HEK293 (cell line): ENCODE measurements at regions not wholly inside any gene's neighbourhood (a gene's known extent, or its start where the extent isn't known, plus 50 kb on each side); places are given as distances from the start of the nearest gene placed in this dataset.

ENCODE experiments used
- CTCF ChIA-PET: fragments of 350-600 bp; formaldehyde crosslinking; extraction: SDS; loops from one replicate; lab custom pipeline; 2021; ENCODE audit warnings: antibody characterized with exemption; lab: Yijun Ruan, JAX
- POLR2A ChIA-PET: fragments of 300-600 bp; formaldehyde crosslinking; extraction: SDS; loops from one replicate; lab custom pipeline; 2020; ENCODE audit warnings: antibody characterized with exemption, inconsistent platforms; lab: Yijun Ruan, JAX
- H3K27ac ChIP-seq: fragments of 200-500 bp; sonication (Bioruptor generic); 2 replicates; pipeline ENCODE4 v1.5.1; 2014; ENCODE audit warnings: low read depth, low read length, control low read depth, inconsistent platforms; ENCODE audit errors: extremely low read depth
- H3K36me3 ChIP-seq, 2 experiments: fragments of 200-500 bp in 1 of 2; sonication (Bioruptor generic) in 1 of 2; 1 replicate in 1 of 2; 2 replicates in 1 of 2; pipeline ENCODE4 v1.5.1; 2014 to 2017; ENCODE audit warnings: inconsistent platforms in 2 of 2, low read length in 2 of 2; ENCODE audit not compliant: control insufficient read depth in 2 of 2, insufficient read depth in 1 of 2
- H3K4me1 ChIP-seq: fragments of 200-500 bp; sonication (Bioruptor generic); 2 replicates; pipeline ENCODE4 v1.5.1; 2014; ENCODE audit warnings: mild to moderate bottlenecking, low read length, inconsistent platforms; ENCODE audit not compliant: control insufficient read depth, insufficient read depth
- H3K4me3 ChIP-seq: 2 replicates; pipeline ENCODE4 v1.5.1; 2011; ENCODE audit warnings: low read depth, mild to moderate bottlenecking, control low read depth, low read length, moderate library complexity
- H3K9me3 ChIP-seq: fragments of 200-500 bp; sonication (Bioruptor generic); 2 replicates; pipeline ENCODE4 v1.5.1; 2014; ENCODE audit warnings: low read depth, low read length, inconsistent platforms; ENCODE audit not compliant: control insufficient read depth, insufficient read depth
- GLIS1 ChIP-seq: fragments of 450-650 bp; formaldehyde crosslinking; IDR thresholded peaks from 2 replicates; pipeline ENCODE4 v1.5.1; 2016; ENCODE audit warnings: missing biosample characterization, missing genetic modification characterization
- KLF10 ChIP-seq: fragments of 450-650 bp; IDR thresholded peaks from 2 replicates; pipeline ENCODE4 v1.5.1; 2018; ENCODE audit warnings: missing biosample characterization, mild to moderate bottlenecking, missing genetic modification characterization
- KLF9 ChIP-seq: fragments of 450-650 bp; formaldehyde crosslinking; IDR thresholded peaks from 2 replicates; pipeline ENCODE4 v1.5.1; 2016; ENCODE audit warnings: missing biosample characterization, missing genetic modification characterization, low read depth
- SETDB1 ChIP-seq: IDR thresholded peaks from one replicate; pipeline ENCODE4 v1.6.1; 2017; ENCODE audit warnings: mild to moderate bottlenecking, low read length, moderate library complexity, mixed read lengths; ENCODE audit not compliant: insufficient read length
- ZBTB21 ChIP-seq: fragments of 450-650 bp; formaldehyde crosslinking; IDR thresholded peaks from 2 replicates; pipeline ENCODE4 v1.5.1; 2017; ENCODE audit warnings: missing biosample characterization, missing genetic modification characterization
- ZFP41 ChIP-seq: fragments of 450-650 bp; formaldehyde crosslinking; IDR thresholded peaks from 2 replicates; pipeline ENCODE4 v1.5.1; 2016; ENCODE audit warnings: missing biosample characterization, missing genetic modification characterization, borderline replicate concordance
- ZNF114 ChIP-seq: fragments of 450-650 bp; formaldehyde crosslinking; IDR thresholded peaks from 2 replicates; pipeline ENCODE4 v1.5.0; 2017; ENCODE audit warnings: missing biosample characterization, missing genetic modification characterization
- ZNF140 ChIP-seq: fragments of 450-650 bp; formaldehyde crosslinking; IDR thresholded peaks from 2 replicates; pipeline ENCODE4 v1.5.1; 2016; ENCODE audit warnings: missing biosample characterization, missing genetic modification characterization
- ZNF274 ChIP-seq, 2 experiments: fragments of 200-500 bp in 1 of 2; fragments of 450-650 bp in 1 of 2; sonication (Bioruptor generic) in 1 of 2; formaldehyde crosslinking in 1 of 2; IDR thresholded peaks; 2 replicates each; pipeline versions ENCODE4 v1.5.1 to v1.6.1; 2014 to 2016; ENCODE audit warnings: borderline replicate concordance in 1 of 2, inconsistent platforms in 1 of 2, low read length in 1 of 2, missing biosample characterization in 1 of 2, missing genetic modification characterization in 1 of 2
- ZNF292 ChIP-seq: fragments of 450-650 bp; formaldehyde crosslinking; IDR thresholded peaks from 2 replicates; pipeline ENCODE4 v1.5.1; 2016; ENCODE audit warnings: low read depth, missing biosample characterization, missing genetic modification characterization, borderline replicate concordance
- ZNF350 ChIP-seq: fragments of 450-650 bp; formaldehyde crosslinking; IDR thresholded peaks from 2 replicates; pipeline ENCODE4 v1.5.0; 2017; ENCODE audit warnings: missing biosample characterization, mild to moderate bottlenecking, missing genetic modification characterization
- ZNF433 ChIP-seq: fragments of 450-650 bp; formaldehyde crosslinking; IDR thresholded peaks from 2 replicates; pipeline ENCODE4 v1.5.1; 2016; ENCODE audit warnings: missing biosample characterization, missing genetic modification characterization, low read depth
- ZNF514 ChIP-seq: fragments of 450-650 bp; formaldehyde crosslinking; IDR thresholded peaks from 2 replicates; pipeline ENCODE4 v1.5.1; 2016; ENCODE audit warnings: missing biosample characterization, missing genetic modification characterization
- ZNF626 ChIP-seq: fragments of 450-650 bp; sonication (Bioruptor Pico); formaldehyde crosslinking; IDR thresholded peaks from 2 replicates; pipeline ENCODE4 v1.5.1; 2018; ENCODE audit warnings: missing biosample characterization, missing genetic modification characterization, inconsistent platforms
- ZNF658 ChIP-seq: fragments of 450-650 bp; formaldehyde crosslinking; IDR thresholded peaks from 2 replicates; pipeline ENCODE4; 2016; ENCODE audit warnings: missing biosample characterization, missing genetic modification characterization
- ZSCAN16 ChIP-seq: fragments of 450-650 bp; formaldehyde crosslinking; IDR thresholded peaks from 2 replicates; pipeline ENCODE4 v1.5.1; 2016; ENCODE audit warnings: missing biosample characterization, missing genetic modification characterization
- TF ChIP-seq, protein P1 (sequence below): fragments of 450-650 bp; formaldehyde crosslinking; IDR thresholded peaks from 2 replicates; pipeline ENCODE4 v1.5.1; 2016; ENCODE audit warnings: missing biosample characterization, missing genetic modification characterization, low read depth
- TF ChIP-seq, protein P2 (sequence below): fragments of 450-650 bp; IDR thresholded peaks from 2 replicates; pipeline ENCODE4 v1.5.1; 2018; ENCODE audit warnings: missing biosample characterization, missing genetic modification characterization
- TF ChIP-seq, protein P3 (sequence below): fragments of 450-650 bp; formaldehyde crosslinking; IDR thresholded peaks from 2 replicates; pipeline ENCODE4 v1.5.0; 2017; ENCODE audit warnings: missing biosample characterization, missing genetic modification characterization, borderline replicate concordance
- TF ChIP-seq, protein P4 (sequence below): fragments of 450-650 bp; formaldehyde crosslinking; IDR thresholded peaks from 2 replicates; pipeline ENCODE4 v1.5.1; 2017; ENCODE audit warnings: missing biosample characterization, missing genetic modification characterization
- TF ChIP-seq, protein P5 (sequence below): fragments of 450-650 bp; formaldehyde crosslinking; IDR thresholded peaks from 2 replicates; pipeline ENCODE4 v1.5.1; 2017; ENCODE audit warnings: missing biosample characterization, missing genetic modification characterization
- TF ChIP-seq, protein P6 (sequence below): fragments of 450-650 bp; formaldehyde crosslinking; IDR thresholded peaks from 2 replicates; pipeline ENCODE4 v1.5.1; 2016; ENCODE audit warnings: missing biosample characterization, missing genetic modification characterization

DNA sequence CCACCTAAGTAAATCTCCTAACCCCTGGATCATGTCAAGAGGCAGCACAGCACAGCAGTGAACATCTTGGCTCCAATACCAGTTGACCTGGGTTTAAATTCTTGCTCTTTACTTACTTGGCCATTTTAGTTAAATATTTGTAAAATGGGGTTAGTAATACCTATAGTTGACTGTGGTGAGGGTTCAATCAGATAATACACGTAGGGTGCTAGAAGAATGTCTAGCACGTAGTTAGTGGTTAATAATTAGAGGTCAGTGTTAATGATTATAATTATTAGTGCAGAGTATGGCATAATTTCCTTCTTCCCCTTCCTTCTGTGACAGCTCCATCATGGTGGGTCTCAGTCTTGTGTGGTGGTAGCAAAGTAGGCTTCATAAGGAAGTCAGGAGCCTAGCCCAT, 520.8 kb downstream of the INSC start (continued):
- TF ChIP-seq, protein P1, sequence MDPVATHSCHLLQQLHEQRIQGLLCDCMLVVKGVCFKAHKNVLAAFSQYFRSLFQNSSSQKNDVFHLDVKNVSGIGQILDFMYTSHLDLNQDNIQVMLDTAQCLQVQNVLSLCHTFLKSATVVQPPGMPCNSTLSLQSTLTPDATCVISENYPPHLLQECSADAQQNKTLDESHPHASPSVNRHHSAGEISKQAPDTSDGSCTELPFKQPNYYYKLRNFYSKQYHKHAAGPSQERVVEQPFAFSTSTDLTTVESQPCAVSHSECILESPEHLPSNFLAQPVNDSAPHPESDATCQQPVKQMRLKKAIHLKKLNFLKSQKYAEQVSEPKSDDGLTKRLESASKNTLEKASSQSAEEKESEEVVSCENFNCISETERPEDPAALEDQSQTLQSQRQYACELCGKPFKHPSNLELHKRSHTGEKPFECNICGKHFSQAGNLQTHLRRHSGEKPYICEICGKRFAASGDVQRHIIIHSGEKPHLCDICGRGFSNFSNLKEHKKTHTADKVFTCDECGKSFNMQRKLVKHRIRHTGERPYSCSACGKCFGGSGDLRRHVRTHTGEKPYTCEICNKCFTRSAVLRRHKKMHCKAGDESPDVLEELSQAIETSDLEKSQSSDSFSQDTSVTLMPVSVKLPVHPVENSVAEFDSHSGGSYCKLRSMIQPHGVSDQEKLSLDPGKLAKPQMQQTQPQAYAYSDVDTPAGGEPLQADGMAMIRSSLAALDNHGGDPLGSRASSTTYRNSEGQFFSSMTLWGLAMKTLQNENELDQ (tag by site-specific recombination): no peak
- TF ChIP-seq SETDB1 (no peak), ZSCAN16 (tag by site-specific recombination) (no peak), ZBTB21 (no peak), ZNF514 (no peak), GLIS1 (no peak), ZNF114 (tag by site-specific recombination) (no peak), ZNF626 (tag by site-specific recombination) (no peak), ZNF658 (tag by site-specific recombination) (no peak)
- TF ChIP-seq, protein P2, sequence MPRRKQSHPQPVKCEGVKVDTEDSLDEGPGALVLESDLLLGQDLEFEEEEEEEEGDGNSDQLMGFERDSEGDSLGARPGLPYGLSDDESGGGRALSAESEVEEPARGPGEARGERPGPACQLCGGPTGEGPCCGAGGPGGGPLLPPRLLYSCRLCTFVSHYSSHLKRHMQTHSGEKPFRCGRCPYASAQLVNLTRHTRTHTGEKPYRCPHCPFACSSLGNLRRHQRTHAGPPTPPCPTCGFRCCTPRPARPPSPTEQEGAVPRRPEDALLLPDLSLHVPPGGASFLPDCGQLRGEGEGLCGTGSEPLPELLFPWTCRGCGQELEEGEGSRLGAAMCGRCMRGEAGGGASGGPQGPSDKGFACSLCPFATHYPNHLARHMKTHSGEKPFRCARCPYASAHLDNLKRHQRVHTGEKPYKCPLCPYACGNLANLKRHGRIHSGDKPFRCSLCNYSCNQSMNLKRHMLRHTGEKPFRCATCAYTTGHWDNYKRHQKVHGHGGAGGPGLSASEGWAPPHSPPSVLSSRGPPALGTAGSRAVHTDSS (tag by site-specific recombination): no peak
- TF ChIP-seq, protein P3, sequence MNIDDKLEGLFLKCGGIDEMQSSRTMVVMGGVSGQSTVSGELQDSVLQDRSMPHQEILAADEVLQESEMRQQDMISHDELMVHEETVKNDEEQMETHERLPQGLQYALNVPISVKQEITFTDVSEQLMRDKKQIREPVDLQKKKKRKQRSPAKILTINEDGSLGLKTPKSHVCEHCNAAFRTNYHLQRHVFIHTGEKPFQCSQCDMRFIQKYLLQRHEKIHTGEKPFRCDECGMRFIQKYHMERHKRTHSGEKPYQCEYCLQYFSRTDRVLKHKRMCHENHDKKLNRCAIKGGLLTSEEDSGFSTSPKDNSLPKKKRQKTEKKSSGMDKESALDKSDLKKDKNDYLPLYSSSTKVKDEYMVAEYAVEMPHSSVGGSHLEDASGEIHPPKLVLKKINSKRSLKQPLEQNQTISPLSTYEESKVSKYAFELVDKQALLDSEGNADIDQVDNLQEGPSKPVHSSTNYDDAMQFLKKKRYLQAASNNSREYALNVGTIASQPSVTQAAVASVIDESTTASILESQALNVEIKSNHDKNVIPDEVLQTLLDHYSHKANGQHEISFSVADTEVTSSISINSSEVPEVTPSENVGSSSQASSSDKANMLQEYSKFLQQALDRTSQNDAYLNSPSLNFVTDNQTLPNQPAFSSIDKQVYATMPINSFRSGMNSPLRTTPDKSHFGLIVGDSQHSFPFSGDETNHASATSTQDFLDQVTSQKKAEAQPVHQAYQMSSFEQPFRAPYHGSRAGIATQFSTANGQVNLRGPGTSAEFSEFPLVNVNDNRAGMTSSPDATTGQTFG (tag by site-specific recombination): no peak
- TF ChIP-seq, protein P4, sequence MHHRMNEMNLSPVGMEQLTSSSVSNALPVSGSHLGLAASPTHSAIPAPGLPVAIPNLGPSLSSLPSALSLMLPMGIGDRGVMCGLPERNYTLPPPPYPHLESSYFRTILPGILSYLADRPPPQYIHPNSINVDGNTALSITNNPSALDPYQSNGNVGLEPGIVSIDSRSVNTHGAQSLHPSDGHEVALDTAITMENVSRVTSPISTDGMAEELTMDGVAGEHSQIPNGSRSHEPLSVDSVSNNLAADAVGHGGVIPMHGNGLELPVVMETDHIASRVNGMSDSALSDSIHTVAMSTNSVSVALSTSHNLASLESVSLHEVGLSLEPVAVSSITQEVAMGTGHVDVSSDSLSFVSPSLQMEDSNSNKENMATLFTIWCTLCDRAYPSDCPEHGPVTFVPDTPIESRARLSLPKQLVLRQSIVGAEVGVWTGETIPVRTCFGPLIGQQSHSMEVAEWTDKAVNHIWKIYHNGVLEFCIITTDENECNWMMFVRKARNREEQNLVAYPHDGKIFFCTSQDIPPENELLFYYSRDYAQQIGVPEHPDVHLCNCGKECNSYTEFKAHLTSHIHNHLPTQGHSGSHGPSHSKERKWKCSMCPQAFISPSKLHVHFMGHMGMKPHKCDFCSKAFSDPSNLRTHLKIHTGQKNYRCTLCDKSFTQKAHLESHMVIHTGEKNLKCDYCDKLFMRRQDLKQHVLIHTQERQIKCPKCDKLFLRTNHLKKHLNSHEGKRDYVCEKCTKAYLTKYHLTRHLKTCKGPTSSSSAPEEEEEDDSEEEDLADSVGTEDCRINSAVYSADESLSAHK (tag by site-specific recombination): no peak

DNA sequence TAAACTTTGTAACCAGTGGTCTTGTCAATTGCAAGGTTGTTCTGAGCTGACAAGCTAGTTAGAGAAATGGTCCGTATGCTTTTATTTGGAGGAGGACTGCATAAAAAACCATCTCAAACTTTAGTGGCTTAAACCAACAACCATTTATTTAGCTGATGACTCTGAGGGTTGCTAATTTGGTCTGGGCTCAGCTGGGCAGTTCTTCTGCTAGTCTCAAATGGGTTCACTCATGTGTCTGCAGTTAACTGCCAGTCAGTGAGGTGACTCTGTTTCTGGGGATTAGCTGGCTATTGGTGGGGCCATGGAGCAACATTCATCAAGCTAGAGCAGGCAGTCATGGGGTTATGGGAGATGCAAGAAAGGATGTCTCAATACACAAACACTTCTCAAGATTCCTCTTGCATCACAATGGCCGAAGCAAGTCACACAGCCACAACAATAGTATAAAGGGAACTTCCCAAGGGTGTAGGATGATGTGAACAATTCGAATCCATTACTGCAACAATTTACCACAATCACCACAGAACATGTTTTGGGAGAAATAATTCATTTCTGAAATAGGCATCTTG, 521.9 kb downstream of the INSC start:
- Histone ChIP-seq H3K4me3 (no peak overlapping the region), H3K36me3 (no peaks in the 10 kb centered on the region), H3K4me1 (no peaks in the 10 kb centered on the region), H3K27ac (no peak overlapping the region), H3K9me3 (no peaks in the 10 kb centered on the region)
- ChIA-PET CTCF (interaction anchor here (0.5 kb wide), 1 partner anchor 1116 kb away, joined by 3 read pairs; the partner anchor contains the start of gene PSMA1), POLR2A (no interaction called here)
- TF ChIP-seq ZFP41 (tag by site-specific recombination): no peak
- no peak for TF ChIP-seq ZNF274 (IDR thresholded peaks at IDR 0.05; ENCODE audit: low read length)
- no peak for TF ChIP-seq ZNF274 (tag by site-specific recombination; IDR thresholded peaks at IDR 0.05; ENCODE audit: borderline replicate concordance)
- TF ChIP-seq KLF10 (tag by site-specific recombination): no peak
- TF ChIP-seq ZNF350 (tag by site-specific recombination): no peak
- TF ChIP-seq, protein P5, sequence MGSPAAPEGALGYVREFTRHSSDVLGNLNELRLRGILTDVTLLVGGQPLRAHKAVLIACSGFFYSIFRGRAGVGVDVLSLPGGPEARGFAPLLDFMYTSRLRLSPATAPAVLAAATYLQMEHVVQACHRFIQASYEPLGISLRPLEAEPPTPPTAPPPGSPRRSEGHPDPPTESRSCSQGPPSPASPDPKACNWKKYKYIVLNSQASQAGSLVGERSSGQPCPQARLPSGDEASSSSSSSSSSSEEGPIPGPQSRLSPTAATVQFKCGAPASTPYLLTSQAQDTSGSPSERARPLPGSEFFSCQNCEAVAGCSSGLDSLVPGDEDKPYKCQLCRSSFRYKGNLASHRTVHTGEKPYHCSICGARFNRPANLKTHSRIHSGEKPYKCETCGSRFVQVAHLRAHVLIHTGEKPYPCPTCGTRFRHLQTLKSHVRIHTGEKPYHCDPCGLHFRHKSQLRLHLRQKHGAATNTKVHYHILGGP: no peak
- TF ChIP-seq ZNF140 (tag by site-specific recombination): no peak
- TF ChIP-seq, protein P6, sequence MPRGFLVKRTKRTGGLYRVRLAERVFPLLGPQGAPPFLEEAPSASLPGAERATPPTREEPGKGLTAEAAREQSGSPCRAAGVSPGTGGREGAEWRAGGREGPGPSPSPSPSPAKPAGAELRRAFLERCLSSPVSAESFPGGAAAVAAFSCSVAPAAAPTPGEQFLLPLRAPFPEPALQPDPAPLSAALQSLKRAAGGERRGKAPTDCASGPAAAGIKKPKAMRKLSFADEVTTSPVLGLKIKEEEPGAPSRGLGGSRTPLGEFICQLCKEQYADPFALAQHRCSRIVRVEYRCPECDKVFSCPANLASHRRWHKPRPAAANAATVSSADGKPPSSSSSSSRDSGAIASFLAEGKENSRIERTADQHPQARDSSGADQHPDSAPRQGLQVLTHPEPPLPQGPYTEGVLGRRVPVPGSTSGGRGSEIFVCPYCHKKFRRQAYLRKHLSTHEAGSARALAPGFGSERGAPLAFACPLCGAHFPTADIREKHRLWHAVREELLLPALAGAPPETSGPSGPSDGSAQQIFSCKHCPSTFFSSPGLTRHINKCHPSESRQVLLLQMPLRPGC: no peak
- TF ChIP-seq KLF9 (tag by site-specific recombination): no peak
- TF ChIP-seq ZNF433 (tag by site-specific recombination): no peak
- TF ChIP-seq ZNF292 (tag by site-specific recombination): no peak
